Prostate gland (tissue), 2 donors: ENCODE measurements at regions not wholly inside any gene's neighbourhood (a gene's known extent, or its start where the extent isn't known, plus 50 kb on each side); places are given as distances from the start of the nearest gene placed in this dataset.

Source experiments
- POLR2A ChIP-seq: fragments of 450-650 bp; IDR thresholded peaks from one replicate; pipeline ENCODE4 v1.6.1; 2016; ENCODE audit warnings: antibody characterized with exemption, mild to moderate bottlenecking
- POLR2AphosphoS5 ChIP-seq: sonication (generic); formaldehyde crosslinking; IDR thresholded peaks from one replicate; pipeline ENCODE4 v1.6.1; 2017; ENCODE audit warnings: antibody characterized with exemption
- TF ChIP-seq, protein P1 (sequence below), 4 experiments: fragments of 200-600 bp in 2 of 4; fragments of 450-650 bp in 2 of 4; sonication (generic) in 2 of 4; IDR thresholded peaks; 1 replicate in 3 of 4; 2 replicates in 1 of 4; pipeline ENCODE4 v1.5.1; 2016 to 2019; ENCODE audit warnings: antibody characterized with exemption in 4 of 4, mild to moderate bottlenecking in 2 of 4, moderate library complexity in 2 of 4

DNA sequence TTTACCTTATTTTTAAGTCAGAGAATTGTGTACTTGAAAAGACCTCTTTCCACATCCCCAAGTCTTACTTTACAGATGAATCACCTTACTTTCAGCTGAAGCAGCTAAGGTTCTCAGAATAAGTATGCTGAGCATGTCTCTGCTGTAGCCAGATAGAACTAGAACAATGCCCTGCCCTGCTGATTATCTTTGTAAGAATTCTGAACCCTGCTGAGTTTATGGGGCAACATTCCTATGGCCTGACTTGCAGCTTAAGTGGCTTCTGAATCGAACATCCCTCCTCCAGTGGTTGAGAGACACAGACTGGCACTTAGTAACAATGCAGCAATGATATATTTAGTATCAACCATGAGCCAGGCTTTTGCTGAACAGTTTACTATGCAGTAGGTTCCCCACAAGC lies 592.0 kb upstream of the WWC1 start:
- TF ChIP-seq POLR2AphosphoS5: no peak
- TF ChIP-seq, protein P1, sequence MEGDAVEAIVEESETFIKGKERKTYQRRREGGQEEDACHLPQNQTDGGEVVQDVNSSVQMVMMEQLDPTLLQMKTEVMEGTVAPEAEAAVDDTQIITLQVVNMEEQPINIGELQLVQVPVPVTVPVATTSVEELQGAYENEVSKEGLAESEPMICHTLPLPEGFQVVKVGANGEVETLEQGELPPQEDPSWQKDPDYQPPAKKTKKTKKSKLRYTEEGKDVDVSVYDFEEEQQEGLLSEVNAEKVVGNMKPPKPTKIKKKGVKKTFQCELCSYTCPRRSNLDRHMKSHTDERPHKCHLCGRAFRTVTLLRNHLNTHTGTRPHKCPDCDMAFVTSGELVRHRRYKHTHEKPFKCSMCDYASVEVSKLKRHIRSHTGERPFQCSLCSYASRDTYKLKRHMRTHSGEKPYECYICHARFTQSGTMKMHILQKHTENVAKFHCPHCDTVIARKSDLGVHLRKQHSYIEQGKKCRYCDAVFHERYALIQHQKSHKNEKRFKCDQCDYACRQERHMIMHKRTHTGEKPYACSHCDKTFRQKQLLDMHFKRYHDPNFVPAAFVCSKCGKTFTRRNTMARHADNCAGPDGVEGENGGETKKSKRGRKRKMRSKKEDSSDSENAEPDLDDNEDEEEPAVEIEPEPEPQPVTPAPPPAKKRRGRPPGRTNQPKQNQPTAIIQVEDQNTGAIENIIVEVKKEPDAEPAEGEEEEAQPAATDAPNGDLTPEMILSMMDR (IDR thresholded peaks at IDR 0.05): no peak
- no peak for TF ChIP-seq POLR2A
